NT2/D1 (cell line): ENCODE measurements at regions not wholly inside any gene's neighbourhood (a gene's known extent, or its start where the extent isn't known, plus 50 kb on each side); places are given as distances from the start of the nearest gene placed in this dataset.

ENCODE experiments used
- YY1 ChIP-seq: IDR thresholded peaks from 2 replicates; pipeline ENCODE4 v1.6.1; 2011; ENCODE audit not compliant: insufficient read length, insufficient read depth
- ZNF274 ChIP-seq: IDR thresholded peaks from 2 replicates; pipeline ENCODE4 v1.6.1; 2011; ENCODE audit warnings: mild to moderate bottlenecking, low read depth, low read length

GRCh38 chr6:23713211-23713610 lies 412.8 kb upstream of the NRSN1 start:
- TF ChIP-seq YY1 (no peak), ZNF274 (no peak)
